GM19238 (cell line): ENCODE measurements at regions not wholly inside any gene's neighbourhood (a gene's known extent, or its start where the extent isn't known, plus 50 kb on each side); places are given as distances from the start of the nearest gene placed in this dataset.
A peak's percentile ranks its signal among the peaks of the same experiment; 100 is the strongest.
"Not testable (repeated sequence)": the region's sequence is repeated elsewhere in the genome, so short reads cannot be mapped to it uniquely, and the experiment has no call there.

ENCODE experiments used
- DNase-seq: peaks from one replicate; pipeline ENCODE4 v3.0.0; 2011; ENCODE audit warnings: low spot score; ENCODE audit not compliant: insufficient read length

GRCh38 chr10:42367532-42368230, 270.7 kb downstream of the ZNF33B start:
- peak; percentile 23 for DNase-seq

GRCh38 chr10:42351745-42352144, 286.6 kb downstream of the ZNF33B start:
- no peak for DNase-seq

GRCh38 chr10:42336593-42337337, 301.6 kb downstream of the ZNF33B start:
- DNase-seq: not testable (repeated sequence)

- DNase-seq: not testable (repeated sequence)
Measured at GRCh38 chr10:42335653-42336296, 302.6 kb downstream of the ZNF33B start.

GRCh38 chr10:42304341-42304740, 334.0 kb downstream of the ZNF33B start:
- no peak for DNase-seq

GRCh38 chr10:42281896-42282295, 356.5 kb downstream of the ZNF33B start:
- DNase-seq: not testable (repeated sequence)

GRCh38 chr10:42269788-42270187, 368.6 kb downstream of the ZNF33B start:
- not testable (repeated sequence) for DNase-seq

- not testable (repeated sequence) for DNase-seq
Measured at GRCh38 chr10:42263259-42263658, 375.1 kb downstream of the ZNF33B start.

- not testable (repeated sequence) for DNase-seq
Measured at GRCh38 chr10:42243002-42243401, 395.4 kb downstream of the ZNF33B start.

- DNase-seq: no peak
Measured at GRCh38 chr10:42242135-42242805, 396.1 kb downstream of the ZNF33B start.

GRCh38 chr10:42236401-42236800, 402.0 kb downstream of the ZNF33B start:
- not testable (repeated sequence) for DNase-seq

- DNase-seq: not testable (repeated sequence)
Measured at GRCh38 chr10:42235736-42236135, 402.6 kb downstream of the ZNF33B start.

- not testable (repeated sequence) for DNase-seq
Measured at GRCh38 chr10:42235241-42235640, 403.1 kb downstream of the ZNF33B start.

GRCh38 chr10:42234506-42234905, 403.9 kb downstream of the ZNF33B start:
- not testable (repeated sequence) for DNase-seq

- DNase-seq: not testable (repeated sequence)
Measured at GRCh38 chr10:42233461-42234206, 404.7 kb downstream of the ZNF33B start.

- DNase-seq: not testable (repeated sequence)
Measured at GRCh38 chr10:42232955-42233354, 405.4 kb downstream of the ZNF33B start.

- not testable (repeated sequence) for DNase-seq
Measured at GRCh38 chr10:42230812-42231211, 407.6 kb downstream of the ZNF33B start.

- not testable (repeated sequence) for DNase-seq
Measured at GRCh38 chr10:42230115-42230514, 408.3 kb downstream of the ZNF33B start.

GRCh38 chr10:42227859-42228258, 410.5 kb downstream of the ZNF33B start:
- not testable (repeated sequence) for DNase-seq

GRCh38 chr10:42193588-42193987, 444.8 kb downstream of the ZNF33B start:
- not testable (repeated sequence) for DNase-seq

- DNase-seq: not testable (repeated sequence)
Measured at GRCh38 chr10:42192450-42192849, 445.9 kb downstream of the ZNF33B start.
